ENCODE measurements at regions not wholly inside any gene's neighbourhood (a gene's known extent, or its start where the extent isn't known, plus 50 kb on each side); places are given as distances from the start of the nearest gene placed in this dataset.

- DNase-seq, result no peak
Observed at GRCh38 chr2:129062146-129062912, 743.7 kb upstream of the HS6ST1 start.

GRCh38 chr2:129067070-129067469 is 748.4 kb upstream of the HS6ST1 start:
- no peak for DNase-seq

- no peak for DNase-seq
Observed at GRCh38 chr2:129067953-129068352, 749.3 kb upstream of the HS6ST1 start.

GRCh38 chr2:129068543-129068942 is 749.9 kb upstream of the HS6ST1 start:
- no peak for DNase-seq

GRCh38 chr2:129069875-129070594 is 751.4 kb upstream of the HS6ST1 start:
- no peak for DNase-seq

GRCh38 chr2:129070663-129071062 is 752.0 kb upstream of the HS6ST1 start:
- no peak for DNase-seq

- no peak for DNase-seq
Observed at GRCh38 chr2:129071531-129071930, 752.9 kb upstream of the HS6ST1 start.

- no peak for DNase-seq
Observed at GRCh38 chr2:129074298-129074920, 755.7 kb upstream of the HS6ST1 start.

GRCh38 chr2:129078548-129078947 is 759.9 kb upstream of the HS6ST1 start:
- DNase-seq, result no peak

- DNase-seq, result no peak
Observed at GRCh38 chr2:129080715-129081476, 762.2 kb upstream of the HS6ST1 start.

- no peak for DNase-seq
Observed at GRCh38 chr2:129085386-129085785, 766.7 kb upstream of the HS6ST1 start.

GRCh38 chr2:129087133-129087813 is 768.6 kb upstream of the HS6ST1 start:
- no peak for DNase-seq

- no peak for DNase-seq
Observed at GRCh38 chr2:129091620-129092019, 773.0 kb upstream of the HS6ST1 start.

- no peak for DNase-seq
Observed at GRCh38 chr2:129092956-129093355, 774.3 kb upstream of the HS6ST1 start.

GRCh38 chr2:129101186-129101585 is 782.5 kb upstream of the HS6ST1 start:
- DNase-seq, result no peak

- DNase-seq, result no peak
Observed at GRCh38 chr2:129103936-129104878, 785.5 kb upstream of the HS6ST1 start.

- no peak for DNase-seq
Observed at GRCh38 chr2:129112181-129112580, 793.5 kb upstream of the HS6ST1 start.

- no peak for DNase-seq
Observed at GRCh38 chr2:129113776-129114175, 795.1 kb upstream of the HS6ST1 start.

GRCh38 chr2:129117434-129117833 is 798.8 kb upstream of the HS6ST1 start:
- DNase-seq, result no peak

GRCh38 chr2:129118296-129118695 is 799.6 kb upstream of the HS6ST1 start:
- DNase-seq, result no peak

GRCh38 chr2:129129087-129129486 is 810.4 kb upstream of the HS6ST1 start:
- DNase-seq, result no peak
